ENCODE measurements at regions not wholly inside any gene's neighbourhood (a gene's known extent, or its start where the extent isn't known, plus 50 kb on each side); places are given as distances from the start of the nearest gene placed in this dataset.

- no peak for TF ChIP-seq CTCF (IDR thresholded peaks at IDR 0.05; ENCODE audit: unreplicated experiment)
- Mint-ChIP-seq H3K27ac (no peak overlapping the region), H3K27me3 (ENCODE audit: low read depth) (peaks cover 61% of the 10 kb centered on the region), H3K36me3 (no peaks in the 10 kb centered on the region), H3K4me1 (peaks cover 3% of the 10 kb centered on the region), H3K4me3 (no peak overlapping the region), H3K9me3 (no peaks in the 10 kb centered on the region)
- DNase-seq (ENCODE audit: low spot score in 2 of 2, unreplicated experiment in 2 of 2) = no peak
Observed at GRCh38 chr2:2690985-2691384, 359.9 kb upstream of the MYT1L start.

- H3K27ac Mint-ChIP-seq = no peak overlapping the region
- no peak overlapping the region for H3K4me3 Mint-ChIP-seq
- H3K36me3 Mint-ChIP-seq = no peaks in the 10 kb centered on the region
- peaks cover 3% of the 10 kb centered on the region for H3K4me1 Mint-ChIP-seq
- no peak for TF ChIP-seq CTCF (IDR thresholded peaks at IDR 0.05; ENCODE audit: unreplicated experiment)
- H3K27me3 Mint-ChIP-seq (ENCODE audit: low read depth) = peaks cover 44% of the 10 kb centered on the region
- no peak for DNase-seq (ENCODE audit: low spot score in 2 of 2, unreplicated experiment in 2 of 2)
- no peaks in the 10 kb centered on the region for H3K9me3 Mint-ChIP-seq
Observed at GRCh38 chr2:2689306-2689705, 358.2 kb upstream of the MYT1L start.

- Mint-ChIP-seq H3K36me3 (no peaks in the 10 kb centered on the region), H3K27ac (no peak overlapping the region), H3K4me1 (peaks cover 3% of the 10 kb centered on the region), H3K9me3 (no peaks in the 10 kb centered on the region), H3K27me3 (ENCODE audit: low read depth) (peaks cover 35% of the 10 kb centered on the region), H3K4me3 (no peak overlapping the region)
- no peak for DNase-seq (ENCODE audit: low spot score in 2 of 2, unreplicated experiment in 2 of 2)
- TF ChIP-seq CTCF (IDR thresholded peaks at IDR 0.05; ENCODE audit: unreplicated experiment) = no peak
Observed at GRCh38 chr2:2688254-2688653, 357.2 kb upstream of the MYT1L start.

- peaks cover 3% of the 10 kb centered on the region for H3K4me1 Mint-ChIP-seq
- DNase-seq (ENCODE audit: low spot score in 2 of 2, unreplicated experiment in 2 of 2) = no peak
Observed at GRCh38 chr2:2687745-2688144, 356.7 kb upstream of the MYT1L start.

GRCh38 chr2:2686222-2686621 lies 355.1 kb upstream of the MYT1L start:
- Mint-ChIP-seq H3K4me3 (no peak overlapping the region), H3K36me3 (no peaks in the 10 kb centered on the region), H3K27ac (no peak overlapping the region), H3K27me3 (ENCODE audit: low read depth) (peaks cover 25% of the 10 kb centered on the region), H3K9me3 (no peaks in the 10 kb centered on the region), H3K4me1 (peaks cover 3% of the 10 kb centered on the region)
- DNase-seq (ENCODE audit: low spot score in 2 of 2, unreplicated experiment in 2 of 2) = no peak
- no peak for TF ChIP-seq CTCF (IDR thresholded peaks at IDR 0.05; ENCODE audit: unreplicated experiment)

More at GRCh38 chr2:2687745-2688144, 356.7 kb upstream of the MYT1L start:
- Mint-ChIP-seq H3K4me3 (no peak overlapping the region), H3K36me3 (no peaks in the 10 kb centered on the region), H3K27me3 (ENCODE audit: low read depth) (peaks cover 30% of the 10 kb centered on the region), H3K9me3 (no peaks in the 10 kb centered on the region), H3K27ac (no peak overlapping the region)
- no peak for TF ChIP-seq CTCF (IDR thresholded peaks at IDR 0.05; ENCODE audit: unreplicated experiment)

- Mint-ChIP-seq H3K4me3 (no peak overlapping the region), H3K27ac (no peak overlapping the region), H3K27me3 (ENCODE audit: low read depth) (peaks cover 12% of the 10 kb centered on the region), H3K4me1 (peaks cover 3% of the 10 kb centered on the region), H3K36me3 (no peaks in the 10 kb centered on the region), H3K9me3 (no peaks in the 10 kb centered on the region)
- no peak for TF ChIP-seq CTCF (IDR thresholded peaks at IDR 0.05; ENCODE audit: unreplicated experiment)
- no peak for DNase-seq (ENCODE audit: low spot score in 2 of 2, unreplicated experiment in 2 of 2)
Observed at GRCh38 chr2:2683606-2684224, 352.6 kb upstream of the MYT1L start.

Data from mesothelial cell of epicardium (in vitro differentiated cells).